SK-N-SH (cell line): ENCODE measurements at regions not wholly inside any gene's neighbourhood (a gene's known extent, or its start where the extent isn't known, plus 50 kb on each side); places are given as distances from the start of the nearest gene placed in this dataset.

ENCODE experiments used
- CTCF ChIA-PET: fragments of 300-600, 350-600 bp; formaldehyde crosslinking; extraction: SDS; loops from one replicate; lab custom pipeline; 2021; lab: Yijun Ruan, JAX
- POLR2A ChIA-PET: fragments of 350-600 bp; sonication (Branson Sonifier 250); formaldehyde crosslinking; extraction: SDS; loops from one replicate; lab custom pipeline; 2020; ENCODE audit warnings: antibody characterized with exemption, inconsistent platforms; lab: Yijun Ruan, JAX
- DNase-seq: peaks from one replicate; pipeline ENCODE4 v3.0.0; 2012
- H2AFZ ChIP-seq: fragments of 200-600 bp; sonication (generic); 2 replicates; pipeline ENCODE4 v1.8.1; 2016; ENCODE audit warnings: antibody characterized with exemption, mild to moderate bottlenecking, low read depth
- H3F3A ChIP-seq: fragments of 200-600 bp; sonication (generic); replicated peaks from 2 replicates; pipeline ENCODE3; 2016; ENCODE audit warnings: antibody characterized with exemption, mild to moderate bottlenecking; ENCODE audit not compliant: insufficient read depth
- H3K27ac ChIP-seq, 2 experiments: fragments of 200-500 bp in 1 of 2; fragments of 200-600 bp in 1 of 2; sonication (Bioruptor generic) in 1 of 2; sonication (generic), shearing (Covaris generic) in 1 of 2; 2 replicates each; pipeline versions ENCODE4 v1.5.1 to v1.6.1; 2014 to 2016; ENCODE audit warnings: low read depth in 2 of 2, inconsistent platforms in 1 of 2, low read length in 1 of 2, mild to moderate bottlenecking in 1 of 2, mixed read lengths in 1 of 2
- H3K27me3 ChIP-seq: fragments of 200-600 bp; sonication (generic), shearing (Covaris generic); 2 replicates; pipeline ENCODE4 v1.6.1; 2016; ENCODE audit warnings: mixed run types; ENCODE audit not compliant: insufficient read depth
- H3K36me3 ChIP-seq, 2 experiments: fragments of 200-500 bp in 1 of 2; fragments of 200-600 bp in 1 of 2; sonication (Bioruptor generic) in 1 of 2; sonication (generic) in 1 of 2; replicated peaks in 1 of 2; 2 replicates each; pipeline versions ENCODE3 to v1.5.1; 2014 to 2016; ENCODE audit warnings: low read length in 1 of 2, mild to moderate bottlenecking in 1 of 2; ENCODE audit not compliant: insufficient read depth in 2 of 2, control insufficient read depth in 1 of 2
- H3K4me1 ChIP-seq, 2 experiments: fragments of 200-500 bp in 1 of 2; fragments of 200-600 bp in 1 of 2; sonication (Bioruptor generic) in 1 of 2; sonication (generic), shearing (Covaris generic) in 1 of 2; 2 replicates each; pipeline versions ENCODE4 v1.5.1 to v1.6.1; 2014 to 2016; ENCODE audit warnings: low read depth in 1 of 2, low read length in 1 of 2, mixed run types in 1 of 2; ENCODE audit not compliant: insufficient read depth in 2 of 2, control insufficient read depth in 1 of 2
- H3K4me2 ChIP-seq: fragments of 200-600 bp; sonication (generic), shearing (Covaris generic); 2 replicates; pipeline ENCODE4 v1.6.1; 2017; ENCODE audit warnings: mixed run types
- H3K4me3 ChIP-seq, 2 experiments: fragments of 200-500 bp in 1 of 2; fragments of 200-600 bp in 1 of 2; sonication (Bioruptor generic) in 1 of 2; sonication (generic), shearing (Covaris generic) in 1 of 2; 2 replicates each; pipeline versions ENCODE4 v1.5.1 to v1.8.1; 2014 to 2016; ENCODE audit warnings: low read depth in 2 of 2, inconsistent platforms in 1 of 2, low read length in 1 of 2, mild to moderate bottlenecking in 1 of 2, mixed read lengths in 1 of 2, moderate library complexity in 1 of 2
- H3K79me2 ChIP-seq: fragments of 200-600 bp; sonication (generic); 2 replicates; pipeline ENCODE4 v1.8.1; 2017; ENCODE audit warnings: mild to moderate bottlenecking; ENCODE audit not compliant: insufficient read depth
- H3K9ac ChIP-seq: fragments of 200-600 bp; sonication (generic); 2 replicates; pipeline ENCODE4 v1.6.1; 2017; ENCODE audit warnings: mixed run types
- H3K9me2 ChIP-seq: fragments of 200-600 bp; sonication (generic); 2 replicates; pipeline ENCODE4 v1.6.1; 2017; ENCODE audit warnings: mixed run types
- H3K9me3 ChIP-seq: fragments of 200-600 bp; sonication (generic); 2 replicates; pipeline ENCODE4 v1.6.1; 2017; ENCODE audit warnings: mixed run types, mild to moderate bottlenecking, moderate library complexity
- H4K20me1 ChIP-seq: fragments of 200-600 bp; sonication (generic); 2 replicates; pipeline ENCODE4 v1.6.1; 2017; ENCODE audit warnings: mild to moderate bottlenecking, mixed run types; ENCODE audit not compliant: insufficient read depth
- CTCF ChIP-seq: fragments of 200-600 bp; sonication (generic); IDR thresholded peaks from 2 replicates; pipeline ENCODE4 v1.6.1; 2017; ENCODE audit warnings: antibody characterized with exemption, mild to moderate bottlenecking, moderate library complexity
- EP300 ChIP-seq, 2 experiments: IDR thresholded peaks; 2 replicates each; pipeline versions ENCODE4 v1.4.0 to v1.6.1; 2012; ENCODE audit warnings: borderline replicate concordance in 1 of 2, low read depth in 1 of 2, low read length in 1 of 2
- EZH2phosphoT487 ChIP-seq: fragments of 200-600 bp; sonication (generic); IDR thresholded peaks from 2 replicates; pipeline ENCODE4 v1.6.1; 2017; ENCODE audit warnings: low read depth, mixed run types, mild to moderate bottlenecking, antibody characterized with exemption, moderate library complexity, borderline replicate concordance
- FOXJ3 ChIP-seq: sonication (generic); formaldehyde crosslinking; IDR thresholded peaks from 2 replicates; pipeline ENCODE4 v1.5.1; 2020; ENCODE audit warnings: mild to moderate bottlenecking, missing genetic modification reagents
- POLR2AphosphoS5 ChIP-seq: IDR thresholded peaks from 2 replicates; pipeline ENCODE4 v1.6.1; 2012; ENCODE audit warnings: low read depth, low read length
- RAD21 ChIP-seq: IDR thresholded peaks from 2 replicates; pipeline ENCODE4 v1.6.1; 2012; ENCODE audit warnings: mild to moderate bottlenecking, low read length
- RXRA ChIP-seq: IDR thresholded peaks from 2 replicates; pipeline ENCODE4 v1.4.0; 2012; ENCODE audit warnings: low read depth, mild to moderate bottlenecking, borderline replicate concordance
- YY1 ChIP-seq: IDR thresholded peaks from 2 replicates; pipeline ENCODE4 v1.4.0; 2012; ENCODE audit warnings: low read depth, mild to moderate bottlenecking
- WGBS: methylation state at CpG from one replicate; pipeline ENCODE4 v1.1.6; 2017; ENCODE audit warnings: low lambda C conversion rate; 5-methylcytosine and 5-hydroxymethylcytosine counted together
- TF ChIP-seq, protein P1 (sequence below): fragments of 150-350 bp; IDR thresholded peaks from 2 replicates; pipeline ENCODE4 v1.6.1; 2016; ENCODE audit warnings: mild to moderate bottlenecking, low read depth, low read length

- TF ChIP-seq RAD21 = no peak
Measured at GRCh38 chr2:145315053-145315452, 795.1 kb upstream of the ZEB2 start (continued).

DNA sequence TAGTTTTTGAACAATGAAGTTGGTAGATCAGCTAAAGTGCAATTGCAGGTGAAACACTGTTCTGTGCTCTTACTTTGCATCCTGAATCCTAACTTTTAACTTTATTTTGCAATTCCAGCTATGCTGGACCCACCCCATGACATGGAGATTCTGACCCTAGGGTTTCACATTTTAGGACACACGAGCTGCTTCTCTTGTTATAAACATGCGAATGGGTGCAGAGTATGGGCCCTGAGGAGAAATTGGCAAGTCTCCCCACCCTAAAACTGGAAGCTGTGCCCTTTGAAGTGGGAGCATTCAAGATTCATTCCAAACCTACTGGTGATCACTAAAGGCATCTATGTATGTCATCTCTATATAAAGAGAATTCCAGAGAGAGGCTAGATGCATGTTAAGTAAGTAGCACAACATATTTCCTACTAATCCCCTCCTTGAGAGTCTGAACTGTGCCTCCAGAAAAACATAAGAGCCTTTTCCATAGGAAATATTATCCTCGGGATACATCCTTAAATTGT is 794.3 kb upstream of the ZEB2 start:
- CTCF ChIA-PET = no interaction called here
- no peaks in the 10 kb centered on the region for H4K20me1 ChIP-seq
- DNase-seq = no peak
- no peak overlapping the region for H3K4me2 ChIP-seq
- no peaks in the 10 kb centered on the region for H3K9me2 ChIP-seq
- H3K4me1 ChIP-seq = no peaks in the 10 kb centered on the region
- no peak overlapping the region for H2AFZ ChIP-seq
- H3K36me3 ChIP-seq = no peaks in the 10 kb centered on the region
- H3F3A ChIP-seq = no peaks in the 10 kb centered on the region
- H3K4me3 ChIP-seq = no peak overlapping the region
- no peak overlapping the region for H3K9ac ChIP-seq
- H3K27me3 ChIP-seq = no peaks in the 10 kb centered on the region
- H3K79me2 ChIP-seq = no peaks in the 10 kb centered on the region
- 73% methylated on average over 3 of the region's 3 CpGs for WGBS
- H3K27ac ChIP-seq = no peak overlapping the region
- POLR2A ChIA-PET = no interaction called here
- H3K9me3 ChIP-seq = no peaks in the 10 kb centered on the region
- TF ChIP-seq CTCF (no peak), EP300 (IDR thresholded peaks at IDR 0.05; ENCODE audit: borderline replicate concordance in 1 of 2, low read depth in 1 of 2, low read length in 1 of 2) (no peak)

DNA sequence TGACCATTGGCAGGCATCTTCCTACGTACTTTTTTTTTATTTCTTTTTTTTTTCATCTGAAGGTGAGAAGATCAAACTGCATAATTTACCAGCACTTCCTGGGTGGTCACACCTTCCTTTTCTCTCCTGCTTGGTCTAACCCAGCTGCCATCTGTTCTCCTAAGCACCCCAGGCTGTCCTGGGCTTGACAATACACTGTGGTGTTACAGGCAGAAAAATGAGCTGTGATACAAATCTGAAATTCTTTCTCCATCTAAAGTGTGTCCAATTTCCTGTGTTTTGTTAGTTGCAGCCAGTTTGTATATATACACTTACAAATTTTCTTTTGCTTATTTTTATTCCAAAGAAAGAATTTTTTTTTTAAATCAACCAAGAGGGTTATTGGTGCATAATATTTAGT is 786.0 kb upstream of the ZEB2 start:
- Histone ChIP-seq H3F3A (no peaks in the 10 kb centered on the region), H3K4me2 (no peak overlapping the region), H3K4me1 (no peaks in the 10 kb centered on the region; a peak in 1 of 4 replicates), H3K9me2 (no peaks in the 10 kb centered on the region), H3K9ac (no peak overlapping the region), H3K27me3 (no peaks in the 10 kb centered on the region), H3K79me2 (no peaks in the 10 kb centered on the region), H4K20me1 (no peaks in the 10 kb centered on the region), H3K4me3 (no peak overlapping the region), H3K27ac (no peak overlapping the region), H2AFZ (no peak overlapping the region), H3K36me3 (no peaks in the 10 kb centered on the region), H3K9me3 (no peaks in the 10 kb centered on the region)
- ChIA-PET POLR2A (no interaction called here), CTCF (no interaction called here)
- TF ChIP-seq POLR2AphosphoS5 = no peak
- TF ChIP-seq EZH2phosphoT487 = no peak
- TF ChIP-seq RXRA = no peak
- TF ChIP-seq, protein P1, sequence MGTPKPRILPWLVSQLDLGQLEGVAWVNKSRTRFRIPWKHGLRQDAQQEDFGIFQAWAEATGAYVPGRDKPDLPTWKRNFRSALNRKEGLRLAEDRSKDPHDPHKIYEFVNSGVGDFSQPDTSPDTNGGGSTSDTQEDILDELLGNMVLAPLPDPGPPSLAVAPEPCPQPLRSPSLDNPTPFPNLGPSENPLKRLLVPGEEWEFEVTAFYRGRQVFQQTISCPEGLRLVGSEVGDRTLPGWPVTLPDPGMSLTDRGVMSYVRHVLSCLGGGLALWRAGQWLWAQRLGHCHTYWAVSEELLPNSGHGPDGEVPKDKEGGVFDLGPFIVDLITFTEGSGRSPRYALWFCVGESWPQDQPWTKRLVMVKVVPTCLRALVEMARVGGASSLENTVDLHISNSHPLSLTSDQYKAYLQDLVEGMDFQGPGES = no peak
- TF ChIP-seq FOXJ3 (CRISPR knock-in tag) = no peak
- TF ChIP-seq YY1 = no peak
- WGBS = 88% methylated on average over 1 of the region's 1 CpG
- no peak for DNase-seq
